AG09309 (cell line): ENCODE measurements at regions not wholly inside any gene's neighbourhood (a gene's known extent, or its start where the extent isn't known, plus 50 kb on each side); places are given as distances from the start of the nearest gene placed in this dataset.
"Not testable (repeated sequence)": the region's sequence is repeated elsewhere in the genome, so short reads cannot be mapped to it uniquely, and the experiment has no call there.

Experiments used
- DNase-seq: peaks from one replicate; pipeline ENCODE4 v3.0.0-alpha.2; 2010; ENCODE audit warnings: low read depth
- H3K4me3 ChIP-seq: 2 replicates; pipeline ENCODE4 v1.5.1; 2011; ENCODE audit warnings: mild to moderate bottlenecking, low read depth, low read length, moderate library complexity; ENCODE audit not compliant: control insufficient read depth
- TF ChIP-seq, protein P1 (sequence below): IDR thresholded peaks from 2 replicates; pipeline ENCODE4 v1.5.1; 2011; ENCODE audit warnings: mild to moderate bottlenecking, low read depth, low read length, inconsistent platforms; ENCODE audit not compliant: insufficient read depth, control insufficient read depth; ENCODE audit errors: missing control alignments

GRCh38 chr2:16974688-16975087 lies 309.1 kb upstream of the CYRIA start:
- DNase-seq = no peak
- TF ChIP-seq, protein P1, sequence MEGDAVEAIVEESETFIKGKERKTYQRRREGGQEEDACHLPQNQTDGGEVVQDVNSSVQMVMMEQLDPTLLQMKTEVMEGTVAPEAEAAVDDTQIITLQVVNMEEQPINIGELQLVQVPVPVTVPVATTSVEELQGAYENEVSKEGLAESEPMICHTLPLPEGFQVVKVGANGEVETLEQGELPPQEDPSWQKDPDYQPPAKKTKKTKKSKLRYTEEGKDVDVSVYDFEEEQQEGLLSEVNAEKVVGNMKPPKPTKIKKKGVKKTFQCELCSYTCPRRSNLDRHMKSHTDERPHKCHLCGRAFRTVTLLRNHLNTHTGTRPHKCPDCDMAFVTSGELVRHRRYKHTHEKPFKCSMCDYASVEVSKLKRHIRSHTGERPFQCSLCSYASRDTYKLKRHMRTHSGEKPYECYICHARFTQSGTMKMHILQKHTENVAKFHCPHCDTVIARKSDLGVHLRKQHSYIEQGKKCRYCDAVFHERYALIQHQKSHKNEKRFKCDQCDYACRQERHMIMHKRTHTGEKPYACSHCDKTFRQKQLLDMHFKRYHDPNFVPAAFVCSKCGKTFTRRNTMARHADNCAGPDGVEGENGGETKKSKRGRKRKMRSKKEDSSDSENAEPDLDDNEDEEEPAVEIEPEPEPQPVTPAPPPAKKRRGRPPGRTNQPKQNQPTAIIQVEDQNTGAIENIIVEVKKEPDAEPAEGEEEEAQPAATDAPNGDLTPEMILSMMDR = no peak
- H3K4me3 ChIP-seq = no peak overlapping the region

DNA sequence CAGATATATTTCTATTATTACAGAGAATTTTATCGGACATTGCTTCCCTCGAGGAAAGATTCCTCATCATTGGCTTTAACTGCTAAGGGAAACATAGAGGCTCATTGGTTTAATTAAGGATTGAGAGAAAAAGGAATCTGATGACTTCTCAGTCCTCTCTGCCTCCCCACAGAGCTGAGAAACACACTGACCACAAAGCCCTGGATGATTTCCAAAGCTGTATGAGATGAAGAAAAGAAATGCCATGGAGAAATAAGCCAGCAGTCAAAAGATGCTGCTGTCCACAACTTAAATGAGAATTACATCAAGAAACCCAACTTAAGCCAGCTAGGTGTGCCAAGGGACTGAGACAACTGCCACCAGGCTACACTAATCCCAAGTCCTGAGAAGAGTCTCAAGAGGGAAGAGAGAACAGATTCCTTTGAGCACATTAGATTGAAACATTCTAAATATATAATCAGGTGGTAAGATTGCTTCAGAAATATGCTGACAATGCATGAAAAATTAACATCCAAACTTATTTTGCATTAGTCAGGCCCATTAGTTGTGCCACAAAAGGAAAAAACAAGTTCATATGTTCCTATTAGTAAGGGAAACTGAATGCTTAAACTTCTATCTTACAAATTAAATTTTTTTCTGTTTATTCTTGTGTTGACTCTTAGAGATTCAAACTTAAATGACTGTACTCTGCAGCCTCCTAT lies 308.1 kb upstream of the CYRIA start:
- TF ChIP-seq, protein P1 = no peak
- H3K4me3 ChIP-seq = no peak overlapping the region
- DNase-seq = peak; percentile 14

DNA sequence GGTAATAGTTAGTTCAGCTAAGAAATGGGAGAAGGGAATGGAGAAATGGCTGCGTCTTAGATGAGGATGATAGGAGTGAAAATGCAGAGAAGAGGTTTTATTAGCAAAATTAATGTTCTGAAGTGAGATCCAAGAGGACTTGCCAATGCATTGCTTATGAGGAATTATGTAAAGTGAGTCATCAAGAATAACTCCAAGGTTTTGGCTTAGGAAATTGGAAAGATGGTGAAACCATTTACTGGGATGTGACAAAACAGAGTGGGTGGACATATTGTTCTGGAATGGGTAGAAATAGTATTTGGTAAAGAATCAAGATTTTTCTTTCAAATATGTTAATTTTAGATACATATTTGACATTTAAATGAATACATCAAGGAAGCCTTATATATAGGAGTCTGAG lies 306.6 kb upstream of the CYRIA start:
- TF ChIP-seq, protein P1 = no peak
- no peak overlapping the region for H3K4me3 ChIP-seq
- DNase-seq = no peak

GRCh38 chr2:16971722-16972234 lies 306.1 kb upstream of the CYRIA start:
- no peak for DNase-seq
- no peak overlapping the region for H3K4me3 ChIP-seq
- TF ChIP-seq, protein P1 = no peak

DNA sequence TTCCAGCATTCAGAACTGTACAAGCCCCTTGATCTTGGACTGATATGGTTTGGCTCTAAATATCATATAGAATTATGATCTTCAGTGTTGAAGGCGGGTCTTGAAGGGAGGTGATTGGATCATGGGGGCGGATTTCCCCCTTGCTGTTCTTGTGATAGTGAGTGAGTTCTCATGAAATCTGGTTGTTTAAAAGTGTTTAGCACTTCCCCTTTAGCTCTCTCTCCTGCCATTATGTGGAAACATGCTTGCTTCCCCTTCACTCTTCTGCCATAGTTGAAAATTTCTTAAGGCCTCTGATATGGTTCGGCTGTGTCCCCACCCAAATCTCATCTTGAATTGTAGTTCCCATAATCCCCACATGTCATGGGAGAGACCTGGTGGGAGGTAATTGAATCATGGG lies 305.3 kb upstream of the CYRIA start:
- not testable (repeated sequence) for DNase-seq

GRCh38 chr2:16962505-16962904 lies 296.9 kb upstream of the CYRIA start:
- H3K4me3 ChIP-seq = no peak overlapping the region
- TF ChIP-seq, protein P1 = no peak
- no peak for DNase-seq

More for the DNA sequence above, 305.3 kb upstream of the CYRIA start:
- not testable (repeated sequence) for H3K4me3 ChIP-seq

DNA sequence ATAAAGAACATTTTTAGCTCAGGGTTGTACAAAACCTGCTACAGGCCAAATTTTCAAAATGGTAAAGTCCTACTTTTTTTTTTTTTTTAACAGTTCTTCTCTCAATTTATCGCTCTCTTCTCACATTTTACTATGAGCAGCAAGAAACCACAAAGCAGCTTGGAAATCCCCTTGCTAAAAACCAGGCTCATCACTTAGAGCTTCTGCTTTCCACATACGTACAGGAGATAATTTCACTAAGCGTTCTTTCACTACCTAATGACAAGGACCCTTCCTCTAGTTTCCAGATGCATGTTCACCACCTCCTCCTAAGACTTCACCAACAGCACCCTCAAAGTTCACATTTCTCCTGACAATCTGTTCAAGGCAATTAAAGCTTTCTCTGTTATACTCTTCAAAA lies 294.9 kb upstream of the CYRIA start:
- TF ChIP-seq, protein P1 = no peak
- DNase-seq = no peak
- no peak overlapping the region for H3K4me3 ChIP-seq
